ENCODE measurements at regions not wholly inside any gene's neighbourhood (a gene's known extent, or its start where the extent isn't known, plus 50 kb on each side); places are given as distances from the start of the nearest gene placed in this dataset.

DNA sequence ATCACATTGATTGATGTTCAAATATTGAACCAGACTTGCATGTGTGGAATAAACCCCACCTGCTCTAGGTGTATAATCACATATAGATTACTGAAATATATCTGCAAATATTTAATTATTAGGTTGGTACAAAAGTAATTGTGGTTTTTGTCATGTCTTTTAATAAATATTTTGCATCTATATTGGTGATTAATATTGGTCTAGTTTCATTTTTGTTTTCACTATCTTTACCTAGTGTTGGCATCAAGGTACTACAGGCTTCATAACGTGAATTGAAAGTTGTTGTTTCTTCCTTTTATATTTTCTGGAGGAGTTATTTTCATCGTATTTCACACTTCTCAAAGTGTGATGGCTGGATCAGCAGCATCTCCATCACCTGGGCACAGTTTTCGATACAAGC, 740.0 kb upstream of the TMEM132C start (continued):
- TF ChIP-seq MAX (IDR thresholded peaks at IDR 0.05), result no peak
- TF ChIP-seq JUND (IDR thresholded peaks at IDR 0.05; ENCODE audit: low read length), result no peak
- TF ChIP-seq PHF8 (conservative IDR thresholded peaks at IDR 0.05; ENCODE audit: low read depth, low read length), result no peak
